ENCODE measurements at regions not wholly inside any gene's neighbourhood (a gene's known extent, or its start where the extent isn't known, plus 50 kb on each side); places are given as distances from the start of the nearest gene placed in this dataset.

DNA sequence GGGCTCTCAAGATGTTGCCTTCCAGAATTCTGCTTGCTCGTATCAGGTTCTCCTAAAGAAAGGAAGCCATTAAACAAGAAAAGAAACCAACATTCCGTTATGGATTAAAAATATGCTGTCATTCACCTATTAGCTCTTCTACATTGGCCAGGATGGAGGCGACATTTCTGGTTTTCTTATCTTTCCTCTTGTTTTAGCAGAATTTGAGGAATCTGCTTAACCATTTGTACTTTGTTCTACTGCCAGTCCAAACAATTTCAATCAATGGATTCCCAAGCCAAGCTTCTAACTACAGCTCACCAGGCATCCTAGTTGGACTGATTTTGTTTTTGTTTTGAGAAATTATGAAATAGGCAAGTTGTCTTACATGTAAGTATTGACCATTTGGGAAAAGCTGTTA lies 164.6 kb upstream of the TSC22D2 start (continued):
- no peak for TF ChIP-seq HSF1 (IDR thresholded peaks at IDR 0.05; ENCODE audit: low read depth, low read length)
- TF ChIP-seq NFXL1 (IDR thresholded peaks at IDR 0.05; ENCODE audit: borderline replicate concordance): no peak
- TF ChIP-seq MEF2B (IDR thresholded peaks at IDR 0.05; ENCODE audit: partially characterized antibody, poor library complexity, severe bottlenecking): no peak
- TF ChIP-seq LARP7 (IDR thresholded peaks at IDR 0.05): no peak

GRCh38 chr3:150242220-150242936 lies 165.7 kb upstream of the TSC22D2 start:
- intact Hi-C loops (cut with micrococcal nuclease; ENCODE audit: unreplicated experiment): no loop called here
- Histone ChIP-seq H3K4me1 (ENCODE audit: control insufficient read depth, insufficient read depth, low read length) (no peaks in the 10 kb centered on the region), H3K79me2 (ENCODE audit: control insufficient read depth, insufficient read depth, low read length) (no peaks in the 10 kb centered on the region), H3K9me3 (replicated peaks; ENCODE audit: control insufficient read depth, insufficient read depth, low read length) (no peaks in the 10 kb centered on the region), H4K20me1 (ENCODE audit: control insufficient read depth, insufficient read depth) (no peaks in the 10 kb centered on the region), H3K36me3 (ENCODE audit: control insufficient read depth in 2 of 2, insufficient read depth in 2 of 2, low read length in 1 of 2) (no peaks in the 10 kb centered on the region), H3K4me3 (no peak overlapping the region), H3K27ac (ENCODE audit: control insufficient read depth, insufficient read depth) (no peak overlapping the region), H3K9ac (ENCODE audit: control insufficient read depth, insufficient read depth, low read length) (no peak overlapping the region), H3K27me3 (replicated peaks in 1 of 2; ENCODE audit: control insufficient read depth in 2 of 2, insufficient read depth in 2 of 2, low read length in 1 of 2) (peaks cover 0 to 4% of the 10 kb centered on the region in 2 experiments; a peak in 1 of 4 replicates), H2AFZ (ENCODE audit: control insufficient read depth, low read depth, low read length) (no peak overlapping the region), H3K4me2 (ENCODE audit: control insufficient read depth, insufficient read depth) (no peak overlapping the region)
- in situ Hi-C loops (cut with MboI): no loop called here
- CTCF ChIA-PET: interaction anchor here (0.6 to 6.7 kb wide), 6 partner anchors 8 to 275 kb away, joined by 3 to 71 read pairs (median 3); no protein-coding TSS in a partner anchor
- 83% methylated on average over 3 of the region's 3 CpGs for WGBS (ENCODE audit: insufficient coverage, insufficient replicate concordance, low lambda C conversion rate, missing lambda C conversion rate)
- RAD21 ChIA-PET (ENCODE audit: unreplicated experiment): interaction anchor here (0.8 to 1.7 kb wide), 2 partner anchors 253 to 276 kb away, joined by 3 to 4 read pairs; no protein-coding TSS in a partner anchor
- FAIRE-seq (no peak), DNase-seq (ENCODE audit: low read depth, low spot score) (no peak), ATAC-seq (no peak)
- SMC1A ChIA-PET (ENCODE audit: uncharacterized antibody, unreplicated experiment): interaction anchor here (1.1 to 2.8 kb wide), 4 partner anchors 8 to 166 kb away, joined by 3 to 9 read pairs (median 4); partner anchors contain the start of gene TSC22D2
- no TSS peak for BruUV-seq (replicated peaks)
- POLR2A ChIA-PET: no interaction called here
- TF ChIP-seq HDAC6 (IDR thresholded peaks at IDR 0.05; ENCODE audit: unreplicated experiment) (no peak), NFYA (IDR thresholded peaks at IDR 0.05; ENCODE audit: borderline replicate concordance, low read depth, low read length) (no peak), USF1 (IDR thresholded peaks at IDR 0.05; ENCODE audit: borderline replicate concordance, extremely low read length, insufficient read depth, low read depth, low read length) (no peak), RUNX3 (IDR thresholded peaks at IDR 0.05; ENCODE audit: low read length) (no peak), MEF2B (IDR thresholded peaks at IDR 0.05; ENCODE audit: partially characterized antibody, poor library complexity, severe bottlenecking) (no peak), ZNF274 (IDR thresholded peaks at IDR 0.05; ENCODE audit: insufficient read depth, insufficient read length) (no peak), NR2C1 (IDR thresholded peaks at IDR 0.05) (no peak), GABPA (IDR thresholded peaks at IDR 0.05; ENCODE audit: low read depth) (no peak), IKZF2 (IDR thresholded peaks at IDR 0.05) (no peak)
- TF ChIP-seq, protein P1, sequence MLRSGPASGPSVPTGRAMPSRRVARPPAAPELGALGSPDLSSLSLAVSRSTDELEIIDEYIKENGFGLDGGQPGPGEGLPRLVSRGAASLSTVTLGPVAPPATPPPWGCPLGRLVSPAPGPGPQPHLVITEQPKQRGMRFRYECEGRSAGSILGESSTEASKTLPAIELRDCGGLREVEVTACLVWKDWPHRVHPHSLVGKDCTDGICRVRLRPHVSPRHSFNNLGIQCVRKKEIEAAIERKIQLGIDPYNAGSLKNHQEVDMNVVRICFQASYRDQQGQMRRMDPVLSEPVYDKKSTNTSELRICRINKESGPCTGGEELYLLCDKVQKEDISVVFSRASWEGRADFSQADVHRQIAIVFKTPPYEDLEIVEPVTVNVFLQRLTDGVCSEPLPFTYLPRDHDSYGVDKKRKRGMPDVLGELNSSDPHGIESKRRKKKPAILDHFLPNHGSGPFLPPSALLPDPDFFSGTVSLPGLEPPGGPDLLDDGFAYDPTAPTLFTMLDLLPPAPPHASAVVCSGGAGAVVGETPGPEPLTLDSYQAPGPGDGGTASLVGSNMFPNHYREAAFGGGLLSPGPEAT (IDR thresholded peaks at IDR 0.05; ENCODE audit: low read depth): no peak
- TF ChIP-seq, protein P2, sequence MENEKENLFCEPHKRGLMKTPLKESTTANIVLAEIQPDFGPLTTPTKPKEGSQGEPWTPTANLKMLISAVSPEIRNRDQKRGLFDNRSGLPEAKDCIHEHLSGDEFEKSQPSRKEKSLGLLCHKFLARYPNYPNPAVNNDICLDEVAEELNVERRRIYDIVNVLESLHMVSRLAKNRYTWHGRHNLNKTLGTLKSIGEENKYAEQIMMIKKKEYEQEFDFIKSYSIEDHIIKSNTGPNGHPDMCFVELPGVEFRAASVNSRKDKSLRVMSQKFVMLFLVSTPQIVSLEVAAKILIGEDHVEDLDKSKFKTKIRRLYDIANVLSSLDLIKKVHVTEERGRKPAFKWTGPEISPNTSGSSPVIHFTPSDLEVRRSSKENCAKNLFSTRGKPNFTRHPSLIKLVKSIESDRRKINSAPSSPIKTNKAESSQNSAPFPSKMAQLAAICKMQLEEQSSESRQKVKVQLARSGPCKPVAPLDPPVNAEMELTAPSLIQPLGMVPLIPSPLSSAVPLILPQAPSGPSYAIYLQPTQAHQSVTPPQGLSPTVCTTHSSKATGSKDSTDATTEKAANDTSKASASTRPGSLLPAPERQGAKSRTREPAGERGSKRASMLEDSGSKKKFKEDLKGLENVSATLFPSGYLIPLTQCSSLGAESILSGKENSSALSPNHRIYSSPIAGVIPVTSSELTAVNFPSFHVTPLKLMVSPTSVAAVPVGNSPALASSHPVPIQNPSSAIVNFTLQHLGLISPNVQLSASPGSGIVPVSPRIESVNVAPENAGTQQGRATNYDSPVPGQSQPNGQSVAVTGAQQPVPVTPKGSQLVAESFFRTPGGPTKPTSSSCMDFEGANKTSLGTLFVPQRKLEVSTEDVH (IDR thresholded peaks at IDR 0.05; ENCODE audit: low read depth, partially characterized antibody): no peak
